BLaER1 treated with 17β-estradiol and CSF1 and Interleukin-3, amounts not matched to agents 10 nM and 100 nM (cell line): ENCODE measurements at regions not wholly inside any gene's neighbourhood (a gene's known extent, or its start where the extent isn't known, plus 50 kb on each side); places are given as distances from the start of the nearest gene placed in this dataset.

Source experiments
- H3K27ac ChIP-seq, 11 experiments: shearing (Covaris generic); formaldehyde crosslinking; 2 replicates each; pipeline ENCODE4 v1.8.1; 2022
- H3K27me3 ChIP-seq, 11 experiments: shearing (Covaris generic); formaldehyde crosslinking; 2 replicates each; pipeline ENCODE4 v1.8.1; 2022
- H3K36me3 ChIP-seq, 11 experiments: shearing (Covaris generic); formaldehyde crosslinking; 2 replicates each; pipeline ENCODE4 v1.8.1; 2022
- H3K4me1 ChIP-seq, 10 experiments: shearing (Covaris generic); formaldehyde crosslinking; 2 replicates each; pipeline ENCODE4 v1.8.1; 2022
- H3K4me2 ChIP-seq, 11 experiments: shearing (Covaris generic); formaldehyde crosslinking; 2 replicates each; pipeline ENCODE4 v1.8.1; 2022
- H3K4me3 ChIP-seq, 10 experiments: shearing (Covaris generic); formaldehyde crosslinking; 2 replicates each; pipeline ENCODE4 v1.8.1; 2022
- H3K9ac ChIP-seq, 11 experiments: shearing (Covaris generic); formaldehyde crosslinking; 2 replicates each; pipeline ENCODE4 v1.8.1; 2022
- H3K9me3 ChIP-seq, 11 experiments: shearing (Covaris generic); formaldehyde crosslinking; replicated peaks in 1 of 11; 2 replicates each; pipeline ENCODE4 v1.8.1; 2022
- H4K20me1 ChIP-seq, 11 experiments: shearing (Covaris generic); formaldehyde crosslinking; 2 replicates each; pipeline ENCODE4 v1.8.1; 2022
- Cebpa-rat ChIP-seq, 11 experiments: shearing (Covaris generic); IDR thresholded peaks; 2 replicates each; pipeline ENCODE4 v1.8.1; 2022

DNA sequence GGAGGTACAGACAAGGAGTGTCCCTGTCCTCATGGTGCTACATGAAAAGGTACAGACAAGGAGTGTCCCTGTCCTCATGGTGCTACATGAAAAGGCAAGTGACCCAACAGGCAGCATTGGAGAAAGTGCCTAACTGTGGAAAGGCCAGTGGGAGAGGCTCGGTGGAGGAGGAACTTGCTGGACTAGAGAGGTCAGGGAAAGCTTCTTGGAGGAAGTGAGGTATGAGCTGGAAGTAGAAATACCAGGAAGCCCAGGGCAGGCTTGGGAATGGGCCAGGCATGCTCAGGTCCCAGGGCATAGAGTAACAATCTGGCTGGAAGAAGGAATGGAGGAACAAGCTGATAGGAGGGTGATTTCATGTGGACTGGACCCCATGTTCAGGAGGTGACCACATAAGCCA is 59.8 kb upstream of the FNDC1 start:
- peak overlapping the region in 3 of 11 experiments; percentile 9 to 38 (median 24); a peak in 3 of 22 replicates for H3K4me2 ChIP-seq
- H3K4me3 ChIP-seq, result no peak overlapping the region
- H3K27ac ChIP-seq, result no peak overlapping the region
- H3K9ac ChIP-seq, result no peak overlapping the region
- no peaks in the 10 kb centered on the region for H3K36me3 ChIP-seq
- H3K4me1 ChIP-seq, result peaks cover 35 to 73% (median 44%) of the 10 kb centered on the region in 10 experiments
- H3K27me3 ChIP-seq, result no peaks in the 10 kb centered on the region
- H3K9me3 ChIP-seq, result no peaks in the 10 kb centered on the region
- no peak for TF ChIP-seq Cebpa-rat (IDR thresholded peaks at IDR 0.05)
- H4K20me1 ChIP-seq, result no peaks in the 10 kb centered on the region

DNA sequence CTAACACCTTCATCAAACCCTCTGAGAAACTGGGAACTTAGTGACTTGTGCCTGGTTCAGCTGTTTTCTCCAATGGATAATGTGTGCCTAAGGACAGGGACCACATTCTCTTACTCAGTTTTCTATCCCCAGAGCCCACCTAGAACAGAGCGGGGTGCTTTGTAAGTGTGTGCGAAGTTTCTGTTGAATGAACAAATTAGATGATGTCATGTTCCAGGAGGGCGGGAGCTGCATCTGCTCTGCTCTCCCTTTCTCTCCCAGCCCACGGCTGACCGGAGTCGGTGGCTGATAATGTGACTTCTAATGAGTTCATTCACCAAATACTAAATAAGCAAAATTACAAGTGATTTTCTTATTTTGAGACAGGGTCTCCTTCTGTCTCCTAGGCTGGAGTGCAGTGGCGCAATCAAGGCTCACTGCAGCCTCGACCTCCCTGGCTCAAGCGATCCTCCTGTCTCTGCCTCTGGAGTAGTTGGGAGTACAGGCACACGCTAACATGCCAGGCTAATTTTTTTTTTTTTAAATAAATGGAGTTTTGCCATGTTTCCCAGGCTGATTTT is 60.7 kb upstream of the FNDC1 start:
- H3K4me2 ChIP-seq, result no peak overlapping the region
- H3K27ac ChIP-seq, result no peak overlapping the region
- TF ChIP-seq Cebpa-rat (IDR thresholded peaks at IDR 0.05), result no peak
- H3K27me3 ChIP-seq, result no peaks in the 10 kb centered on the region
- H3K4me3 ChIP-seq, result no peak overlapping the region
- H3K9me3 ChIP-seq, result no peaks in the 10 kb centered on the region
- H3K36me3 ChIP-seq, result no peaks in the 10 kb centered on the region
- H3K9ac ChIP-seq, result no peak overlapping the region
- no peaks in the 10 kb centered on the region for H4K20me1 ChIP-seq
- H3K4me1 ChIP-seq, result peaks cover 42 to 73% (median 47%) of the 10 kb centered on the region in 10 experiments

DNA sequence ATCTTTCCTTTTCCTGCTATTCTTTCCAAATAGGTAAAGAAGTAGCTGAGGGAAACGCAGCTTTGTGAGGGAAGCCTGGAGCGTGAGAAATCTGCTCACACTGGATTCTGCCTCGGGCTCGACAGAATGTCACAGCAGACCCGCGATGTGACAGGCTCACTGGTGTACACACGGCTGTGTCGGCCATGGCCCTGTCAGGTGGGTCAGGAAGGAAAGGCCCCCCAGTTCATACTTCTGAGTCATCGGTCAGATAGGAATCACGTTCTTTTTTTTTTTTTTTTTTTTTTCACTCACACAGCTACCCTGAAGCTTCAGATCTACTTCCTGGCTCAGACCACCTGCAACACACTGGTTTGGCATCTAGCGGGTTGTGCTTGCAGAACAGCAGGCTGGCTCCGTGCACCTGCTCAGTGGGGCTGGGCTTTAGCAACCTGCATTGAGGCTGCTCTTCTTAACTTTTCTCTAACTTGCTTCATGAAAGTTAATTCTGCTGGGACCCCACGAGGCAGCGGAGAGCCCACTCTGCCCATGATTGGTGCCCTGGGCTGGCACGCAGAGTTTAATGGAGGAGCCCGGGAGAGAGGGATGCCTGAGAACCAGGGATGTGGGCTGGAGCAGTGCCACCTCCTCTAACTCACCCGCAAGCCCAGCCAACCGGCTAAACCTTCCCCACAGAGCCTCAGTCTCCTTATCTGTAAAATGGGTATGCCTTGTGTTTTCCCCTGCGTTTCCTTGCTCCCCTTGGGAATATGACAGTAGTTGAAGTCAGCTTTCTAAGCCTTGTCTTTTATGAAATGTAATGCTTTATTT is 61.5 kb upstream of the FNDC1 start:
- no peak for TF ChIP-seq Cebpa-rat (IDR thresholded peaks at IDR 0.05)
- Histone ChIP-seq H3K4me1 (peaks cover 45 to 73% (median 50%) of the 10 kb centered on the region in 10 experiments), H3K36me3 (no peaks in the 10 kb centered on the region), H3K27ac (peak overlapping the region in 6 of 11 experiments; percentile 0 to 38 (median 19); a peak in 6 of 22 replicates), H3K4me2 (peak overlapping the region; percentile 38 to 95 (median 65)), H3K27me3 (no peaks in the 10 kb centered on the region), H3K9me3 (no peaks in the 10 kb centered on the region), H3K4me3 (no peak overlapping the region), H3K9ac (peak overlapping the region in 4 of 11 experiments; percentile 8 to 18 (median 10); a peak in 5 of 22 replicates), H4K20me1 (no peaks in the 10 kb centered on the region)

DNA sequence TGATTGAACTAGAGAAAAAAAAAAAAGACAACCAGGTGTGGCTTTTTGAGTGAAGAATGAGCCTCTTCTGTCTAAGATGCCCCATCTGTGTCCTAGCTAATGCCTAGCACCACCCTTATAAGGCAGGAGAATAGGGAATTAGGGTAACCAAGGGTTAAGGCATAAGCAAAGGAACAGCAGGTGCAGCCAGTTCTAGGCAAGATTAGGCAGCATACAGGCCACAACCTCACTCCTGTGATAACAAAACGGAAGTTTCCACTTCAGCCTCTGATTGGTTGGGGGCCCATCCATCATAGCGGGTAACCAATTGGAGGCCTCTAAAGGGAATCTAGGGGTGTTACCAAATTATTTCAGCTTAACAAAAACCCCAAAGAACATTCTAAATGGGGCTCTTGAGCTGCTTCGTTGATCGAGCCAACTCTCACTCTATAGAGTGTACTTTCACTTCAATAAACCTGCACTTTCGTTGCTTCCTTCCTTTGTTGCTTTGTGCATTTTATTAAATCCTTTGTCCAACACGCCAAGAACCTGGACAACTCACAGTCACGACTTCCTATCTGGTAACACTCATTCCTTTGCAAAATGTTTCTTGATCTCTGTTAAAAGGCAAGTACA is 61.9 kb upstream of the TAGAP start:
- no peaks in the 10 kb centered on the region for H3K9me3 ChIP-seq
- peak overlapping the region in 4 of 11 experiments; percentile 8 to 18 (median 10); a peak in 3 of 22 replicates for H3K9ac ChIP-seq
- H3K4me2 ChIP-seq, result peak overlapping the region; percentile 38 to 95 (median 65)
- peaks cover 45 to 82% (median 56%) of the 10 kb centered on the region in 10 experiments for H3K4me1 ChIP-seq
- peak overlapping the region in 7 of 11 experiments; percentile 0 to 38 (median 12); a peak in 5 of 22 replicates for H3K27ac ChIP-seq
- no peaks in the 10 kb centered on the region for H4K20me1 ChIP-seq
- no peak for TF ChIP-seq Cebpa-rat (IDR thresholded peaks at IDR 0.05)
- H3K27me3 ChIP-seq, result no peaks in the 10 kb centered on the region
- peak overlapping the region in 1 of 10 experiments; percentile 13; a peak in 1 of 20 replicates for H3K4me3 ChIP-seq
- no peaks in the 10 kb centered on the region for H3K36me3 ChIP-seq

DNA sequence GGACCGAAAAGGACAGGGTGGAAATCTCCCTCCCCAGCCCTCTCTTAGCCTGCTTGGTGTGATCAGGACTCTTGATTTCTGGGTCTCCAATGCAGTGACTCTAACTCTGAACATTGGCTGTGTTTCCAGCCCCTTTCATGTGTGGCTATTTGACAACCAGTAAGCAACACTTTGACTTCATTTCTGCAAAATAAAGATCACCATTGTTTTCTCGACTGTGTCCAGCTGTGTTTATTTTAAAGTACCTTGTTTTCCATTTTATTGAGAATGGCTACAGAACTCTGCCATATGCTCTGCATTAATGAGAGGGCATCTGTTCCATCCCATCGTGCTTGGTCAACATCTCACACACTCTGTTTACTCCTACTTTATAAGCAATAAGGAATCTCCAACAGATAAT is 60.9 kb upstream of the TAGAP start:
- no peaks in the 10 kb centered on the region for H3K27me3 ChIP-seq
- no peaks in the 10 kb centered on the region for H3K36me3 ChIP-seq
- peaks cover 49 to 88% (median 60%) of the 10 kb centered on the region in 10 experiments for H3K4me1 ChIP-seq
- H3K4me2 ChIP-seq, result peak overlapping the region in 10 of 11 experiments; percentile 74 to 95 (median 84); a peak in 18 of 22 replicates
- no peak overlapping the region for H3K4me3 ChIP-seq
- TF ChIP-seq Cebpa-rat (IDR thresholded peaks at IDR 0.05), result no peak
- H4K20me1 ChIP-seq, result no peaks in the 10 kb centered on the region
- H3K27ac ChIP-seq, result peak overlapping the region in 9 of 11 experiments; percentile 60 to 82 (median 77); a peak in 12 of 22 replicates
- H3K9ac ChIP-seq, result 0 out of 22 replicates have a peak overlapping the region, but pooled peaks of 3 of the 11 experiments have one; percentile 70 to 72 (median 71)
- no peaks in the 10 kb centered on the region for H3K9me3 ChIP-seq

DNA sequence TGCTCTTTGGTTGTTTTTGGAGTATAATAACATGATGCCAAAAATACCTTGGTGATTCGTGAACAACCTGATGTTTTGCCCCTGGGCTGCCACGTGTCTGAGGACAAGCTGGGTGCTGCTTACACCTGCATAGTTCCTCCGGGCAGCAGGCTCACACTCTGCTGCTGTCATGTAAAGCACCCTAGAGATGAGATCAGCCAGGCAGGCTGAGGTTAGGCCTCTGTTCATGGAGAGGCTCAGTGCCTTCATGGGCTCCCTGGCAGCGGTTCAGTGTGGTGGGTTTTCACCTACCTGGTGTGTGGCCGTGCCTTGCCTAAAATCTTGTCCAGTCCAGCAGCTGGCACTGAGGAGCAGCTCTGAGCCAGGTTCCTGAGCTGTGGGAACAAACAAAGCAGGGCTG is 60.1 kb upstream of the TAGAP start:
- H3K27me3 ChIP-seq, result no peaks in the 10 kb centered on the region
- peak overlapping the region in 10 of 11 experiments; percentile 27 to 82 (median 76); a peak in 19 of 22 replicates for H3K27ac ChIP-seq
- no peak for TF ChIP-seq Cebpa-rat (IDR thresholded peaks at IDR 0.05)
- H3K9ac ChIP-seq, result peak overlapping the region; percentile 0 to 73 (median 68); a peak in 20 of 22 replicates
- H3K4me3 ChIP-seq, result peak overlapping the region in 2 of 10 experiments; percentile 40 to 41; a peak in 3 of 20 replicates
- peak overlapping the region; percentile 74 to 95 (median 84) for H3K4me2 ChIP-seq
- no peaks in the 10 kb centered on the region for H3K9me3 ChIP-seq
- peaks cover 57 to 89% (median 68%) of the 10 kb centered on the region in 10 experiments for H3K4me1 ChIP-seq
- H3K36me3 ChIP-seq, result no peaks in the 10 kb centered on the region
- H4K20me1 ChIP-seq, result no peaks in the 10 kb centered on the region

DNA sequence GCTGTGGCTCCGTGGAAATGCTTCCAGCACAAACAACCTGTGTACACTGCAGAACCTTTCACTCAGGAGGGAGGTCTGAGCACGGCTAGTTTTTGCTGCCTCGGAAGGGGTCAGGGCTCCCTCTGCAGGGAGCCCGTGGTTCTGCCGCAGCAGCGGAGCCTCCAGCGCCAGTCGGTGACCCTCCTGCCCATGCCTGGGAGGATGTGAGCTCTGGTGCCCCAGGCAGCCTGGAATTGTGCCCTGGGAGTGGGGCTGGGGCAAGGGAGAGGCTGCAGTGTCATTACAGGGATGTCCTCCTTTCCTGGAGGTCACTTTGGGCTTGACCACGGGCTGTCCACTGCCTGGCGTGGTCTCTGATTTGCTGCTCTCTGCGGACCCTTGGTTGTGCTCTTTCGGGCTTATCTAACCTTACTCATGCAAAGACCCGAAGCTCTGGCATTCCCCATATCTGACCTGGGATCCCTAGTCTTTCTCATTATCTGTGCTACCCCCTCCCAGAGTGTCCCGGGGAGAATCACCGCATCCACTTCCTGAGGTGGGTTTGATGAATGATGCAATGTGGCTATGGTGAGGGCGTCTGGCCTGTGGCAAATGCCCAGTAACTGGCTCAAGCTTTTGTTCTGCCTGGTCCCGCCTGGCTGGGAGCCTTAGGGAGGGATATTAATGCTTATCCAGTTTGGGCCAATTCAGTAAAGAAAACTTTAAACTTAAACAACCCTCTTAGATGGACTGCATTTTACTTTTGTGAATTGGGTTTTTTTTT is 59.6 kb upstream of the TAGAP start:
- Histone ChIP-seq H3K9me3 (no peaks in the 10 kb centered on the region), H4K20me1 (no peaks in the 10 kb centered on the region), H3K4me1 (peaks cover 63 to 89% (median 72%) of the 10 kb centered on the region in 10 experiments), H3K27me3 (no peaks in the 10 kb centered on the region), H3K4me3 (peak overlapping the region in 3 of 10 experiments; percentile 37 to 41 (median 40); a peak in 6 of 20 replicates), H3K36me3 (no peaks in the 10 kb centered on the region), H3K27ac (peak overlapping the region in 10 of 11 experiments; percentile 27 to 82 (median 76); a peak in 19 of 22 replicates), H3K4me2 (peak overlapping the region; percentile 74 to 95 (median 84)), H3K9ac (peak overlapping the region in 10 of 11 experiments; percentile 0 to 73 (median 69); a peak in 19 of 22 replicates)
- TF ChIP-seq Cebpa-rat (IDR thresholded peaks at IDR 0.05), result peak in 7 of 11 experiments; percentile 18 to 42 (median 26); a peak in 2 of 22 replicates
